GM12872 (cell line): ENCODE measurements at regions not wholly inside any gene's neighbourhood (a gene's known extent, or its start where the extent isn't known, plus 50 kb on each side); places are given as distances from the start of the nearest gene placed in this dataset.

Experiments
- TF ChIP-seq, protein P1 (sequence below): IDR thresholded peaks from 3 replicates; pipeline ENCODE4 v1.5.1; 2011; ENCODE audit warnings: low read depth, mild to moderate bottlenecking, low read length, moderate library complexity; ENCODE audit not compliant: insufficient read depth

- TF ChIP-seq, protein P1, sequence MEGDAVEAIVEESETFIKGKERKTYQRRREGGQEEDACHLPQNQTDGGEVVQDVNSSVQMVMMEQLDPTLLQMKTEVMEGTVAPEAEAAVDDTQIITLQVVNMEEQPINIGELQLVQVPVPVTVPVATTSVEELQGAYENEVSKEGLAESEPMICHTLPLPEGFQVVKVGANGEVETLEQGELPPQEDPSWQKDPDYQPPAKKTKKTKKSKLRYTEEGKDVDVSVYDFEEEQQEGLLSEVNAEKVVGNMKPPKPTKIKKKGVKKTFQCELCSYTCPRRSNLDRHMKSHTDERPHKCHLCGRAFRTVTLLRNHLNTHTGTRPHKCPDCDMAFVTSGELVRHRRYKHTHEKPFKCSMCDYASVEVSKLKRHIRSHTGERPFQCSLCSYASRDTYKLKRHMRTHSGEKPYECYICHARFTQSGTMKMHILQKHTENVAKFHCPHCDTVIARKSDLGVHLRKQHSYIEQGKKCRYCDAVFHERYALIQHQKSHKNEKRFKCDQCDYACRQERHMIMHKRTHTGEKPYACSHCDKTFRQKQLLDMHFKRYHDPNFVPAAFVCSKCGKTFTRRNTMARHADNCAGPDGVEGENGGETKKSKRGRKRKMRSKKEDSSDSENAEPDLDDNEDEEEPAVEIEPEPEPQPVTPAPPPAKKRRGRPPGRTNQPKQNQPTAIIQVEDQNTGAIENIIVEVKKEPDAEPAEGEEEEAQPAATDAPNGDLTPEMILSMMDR = no peak
Measured at GRCh38 chr18:8938817-8939216, 163.7 kb upstream of the NDUFV2 start.

- TF ChIP-seq, protein P1 = no peak
Measured at GRCh38 chr18:8942021-8942908, 160.2 kb upstream of the NDUFV2 start.

DNA sequence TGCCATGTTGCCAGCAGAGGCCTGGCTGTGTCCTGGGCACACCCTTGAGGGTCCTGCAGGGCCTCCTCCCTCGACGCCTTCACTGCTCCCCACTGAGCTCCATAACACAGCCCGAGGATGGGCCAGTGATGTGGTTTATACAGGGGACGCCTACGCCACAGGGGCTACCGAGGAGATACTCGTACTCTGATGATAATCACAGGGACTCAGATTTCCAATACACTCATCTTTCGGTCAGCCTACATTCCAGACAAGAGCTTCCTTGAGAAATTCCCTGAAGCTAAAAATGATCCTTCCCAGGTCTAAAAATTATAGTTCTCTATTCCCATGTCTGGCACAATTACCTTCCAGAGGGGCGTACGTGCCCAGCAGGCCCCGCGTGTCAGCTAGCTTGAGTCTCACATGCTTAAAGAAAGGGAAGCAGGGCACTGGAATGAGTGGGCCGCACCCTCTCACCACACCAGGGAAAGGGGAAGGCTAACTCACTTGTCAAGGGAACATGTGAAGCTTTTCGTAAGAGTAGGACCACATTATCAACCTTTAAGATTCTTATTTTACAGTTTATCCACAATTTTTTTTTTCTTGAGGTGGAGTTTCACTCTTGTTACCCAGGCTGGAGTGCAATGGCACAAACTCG is 159.5 kb upstream of the NDUFV2 start:
- TF ChIP-seq, protein P1 = no peak

GRCh38 chr18:8943900-8944870 is 158.3 kb upstream of the NDUFV2 start:
- TF ChIP-seq, protein P1 = no peak

DNA sequence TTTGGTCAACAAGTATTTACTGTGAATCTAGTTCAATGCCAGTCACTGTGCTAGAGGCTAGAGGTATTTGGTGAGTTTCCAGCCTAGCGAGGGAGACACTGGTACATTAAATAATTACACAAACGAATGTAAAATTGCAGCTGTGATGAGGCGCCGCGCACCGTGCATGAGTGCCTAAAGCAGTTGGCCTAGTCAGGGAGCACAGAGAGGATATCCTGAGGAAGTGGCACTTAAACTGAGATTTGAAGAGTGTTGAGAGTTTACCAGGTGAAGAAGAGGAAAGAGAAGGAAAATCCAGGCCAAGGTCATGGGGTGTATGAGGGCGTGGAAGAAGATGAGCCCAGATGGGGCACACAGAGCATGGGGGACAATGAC is 157.6 kb upstream of the NDUFV2 start:
- TF ChIP-seq, protein P1 = no peak

DNA sequence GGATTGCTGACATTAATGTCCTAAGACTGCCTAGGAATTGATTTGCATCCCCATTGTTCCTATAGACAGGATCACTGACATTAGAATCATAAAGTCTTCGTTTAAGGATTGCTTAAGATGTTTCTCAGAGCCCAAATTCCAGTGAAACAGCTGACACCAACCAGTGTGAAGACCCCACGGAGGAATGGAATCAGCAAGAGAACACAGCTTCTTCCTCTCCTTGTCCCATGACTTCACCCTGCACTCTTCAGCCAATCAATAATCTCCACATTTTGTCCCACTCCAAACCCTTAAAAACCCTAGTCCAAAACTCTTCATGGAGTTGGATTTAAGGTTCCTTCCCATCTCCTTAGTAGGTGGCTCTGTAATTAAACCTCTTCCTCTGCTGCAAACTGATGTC is 157.0 kb upstream of the NDUFV2 start:
- TF ChIP-seq, protein P1 = no peak
